Fibroblast of lung (primary cell): ENCODE measurements at regions not wholly inside any gene's neighbourhood (a gene's known extent, or its start where the extent isn't known, plus 50 kb on each side); places are given as distances from the start of the nearest gene placed in this dataset.
"Not testable (repeated sequence)": the region's sequence is repeated elsewhere in the genome, so short reads cannot be mapped to it uniquely, and the experiment has no call there.

Source experiments
- DNase-seq, 2 donors: peaks; one replicate each; pipeline versions ENCODE4 v3.0.0 to v3.0.0-alpha.2; 2010; ENCODE audit warnings: low read depth in 2 of 2
- H2AFZ ChIP-seq: 2 replicates; pipeline ENCODE4 v1.5.1; 2012; ENCODE audit warnings: low read length, control low read depth, inconsistent platforms
- H3K27ac ChIP-seq: 2 replicates; pipeline ENCODE4 v1.5.1; 2011; ENCODE audit warnings: low read length, control low read depth; ENCODE audit not compliant: insufficient read depth
- H3K27me3 ChIP-seq: 2 replicates; pipeline ENCODE4 v1.5.1; 2011; ENCODE audit warnings: mild to moderate bottlenecking, low read length; ENCODE audit not compliant: control insufficient read depth, insufficient read depth
- H3K36me3 ChIP-seq: 2 replicates; pipeline ENCODE4 v1.5.1; 2011; ENCODE audit warnings: low read length; ENCODE audit not compliant: control insufficient read depth, insufficient read depth
- H3K4me1 ChIP-seq: 2 replicates; pipeline ENCODE4 v1.5.1; 2011; ENCODE audit warnings: low read length; ENCODE audit not compliant: control insufficient read depth, insufficient read depth; ENCODE audit errors: extremely low read depth
- H3K4me2 ChIP-seq: 2 replicates; pipeline ENCODE4 v1.5.1; 2011; ENCODE audit warnings: low read length, control low read depth; ENCODE audit not compliant: insufficient read depth; ENCODE audit errors: extremely low read depth
- H3K4me3 ChIP-seq, 4 experiments: fragments of 200-600 bp in 1 of 4; sonication (generic) in 1 of 4; replicated peaks in 1 of 4; 2 replicates each; pipeline ENCODE4 v1.5.1; 2011 to 2016; ENCODE audit warnings: low read length in 4 of 4, low read depth in 3 of 4, mild to moderate bottlenecking in 3 of 4, control low read depth in 2 of 4, inconsistent platforms in 1 of 4, mixed read lengths in 1 of 4; ENCODE audit not compliant: insufficient read depth in 1 of 4; ENCODE audit errors: control extremely low read depth in 1 of 4
- H3K79me2 ChIP-seq: 2 replicates; pipeline ENCODE4 v1.5.1; 2012; ENCODE audit warnings: mild to moderate bottlenecking, low read length, inconsistent platforms; ENCODE audit not compliant: control insufficient read depth, insufficient read depth
- H3K9ac ChIP-seq: 2 replicates; pipeline ENCODE4 v1.5.1; 2011; ENCODE audit warnings: mild to moderate bottlenecking, low read length, control low read depth; ENCODE audit not compliant: insufficient read depth
- H3K9me3 ChIP-seq: 2 replicates; pipeline ENCODE4 v1.5.1; 2012; ENCODE audit warnings: low read depth, low read length; ENCODE audit not compliant: control insufficient read depth, insufficient read depth
- H4K20me1 ChIP-seq: 2 replicates; pipeline ENCODE4 v1.5.1; 2011; ENCODE audit warnings: low read length; ENCODE audit not compliant: control insufficient read depth, insufficient read depth; ENCODE audit errors: extremely low read depth
- CTCF ChIP-seq, 2 donors: IDR thresholded peaks in 1 of 2; conservative IDR thresholded peaks in 1 of 2; 1 replicate in 1 of 2; 2 replicates in 1 of 2; pipeline ENCODE4 v1.5.1; 2011 to 2012; ENCODE audit warnings: low read length in 2 of 2, control low read depth in 1 of 2, inconsistent platforms in 1 of 2, low read depth in 1 of 2, mild to moderate bottlenecking in 1 of 2
- EZH2 ChIP-seq: IDR thresholded peaks from 2 replicates; pipeline ENCODE4 v1.5.1; 2012; ENCODE audit warnings: low read length, control low read depth, mild to moderate bottlenecking; ENCODE audit errors: missing control alignments

DNA sequence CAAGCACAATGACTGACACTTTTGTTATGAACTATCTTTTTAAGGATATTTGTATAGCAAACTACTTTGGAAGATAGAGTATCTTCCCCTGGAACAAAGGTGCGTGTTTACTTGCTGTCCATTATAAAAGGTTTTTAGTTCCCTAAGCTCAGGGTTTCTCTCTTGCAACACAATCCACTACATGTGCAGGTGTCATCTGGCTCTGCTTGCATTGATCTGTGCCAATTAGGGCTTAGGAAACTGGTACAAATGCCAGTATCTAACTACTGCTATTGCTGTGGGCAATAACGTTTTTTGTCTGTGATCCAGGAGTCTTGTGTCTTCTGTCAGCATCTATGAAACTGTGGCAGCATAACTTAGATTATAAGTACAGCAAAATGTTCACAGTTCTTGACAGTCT is 68.3 kb upstream of the ABCD3 start:
- DNase-seq, result no peak
- H3K4me2 ChIP-seq, result no peak overlapping the region
- no peak overlapping the region for H3K27ac ChIP-seq
- no peak for TF ChIP-seq CTCF (conservative IDR thresholded peaks at IDR 0.05 in 1 of 2, IDR thresholded peaks at IDR 0.05 in 1 of 2; ENCODE audit: low read depth in 1 of 2, low read length in 2 of 2)
- no peak for TF ChIP-seq EZH2
- no peaks in the 10 kb centered on the region for H3K9me3 ChIP-seq
- peaks cover 7% of the 10 kb centered on the region for H3K27me3 ChIP-seq
- H3K79me2 ChIP-seq, result no peaks in the 10 kb centered on the region
- no peaks in the 10 kb centered on the region for H4K20me1 ChIP-seq
- H3K36me3 ChIP-seq, result no peaks in the 10 kb centered on the region
- no peaks in the 10 kb centered on the region for H3K4me1 ChIP-seq
- no peak overlapping the region for H3K9ac ChIP-seq
- no peak overlapping the region for H3K4me3 ChIP-seq
- H2AFZ ChIP-seq, result no peak overlapping the region

DNA sequence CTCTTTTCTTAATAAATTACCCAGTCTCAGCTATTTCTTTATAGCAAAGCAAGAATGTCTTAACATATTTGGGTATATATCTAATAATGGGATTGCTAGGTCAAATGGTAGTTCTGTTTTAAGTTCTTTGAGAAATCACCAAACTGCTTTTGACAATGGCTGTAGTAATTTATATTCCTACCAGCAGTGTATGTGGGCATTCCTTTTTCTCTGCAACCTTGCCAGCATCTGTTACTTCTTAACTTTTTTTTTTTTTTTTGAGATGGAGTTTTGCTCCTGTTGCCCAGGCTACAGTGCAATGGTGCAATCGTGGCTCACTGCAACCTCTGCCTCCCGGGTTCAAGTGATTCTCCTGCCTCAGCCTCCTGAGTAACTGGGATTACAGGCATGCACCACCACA is 69.8 kb upstream of the ABCD3 start:
- H2AFZ ChIP-seq, H3K4me2 ChIP-seq, H3K9me3 ChIP-seq, H3K36me3 ChIP-seq, H3K79me2 ChIP-seq, DNase-seq, H3K27me3 ChIP-seq, H3K9ac ChIP-seq, H4K20me1 ChIP-seq, H3K27ac ChIP-seq, H3K4me1 ChIP-seq, H3K4me3 ChIP-seq: not testable (repeated sequence)

- Histone ChIP-seq H4K20me1 (no peaks in the 10 kb centered on the region), H3K9me3 (no peaks in the 10 kb centered on the region), H3K79me2 (no peaks in the 10 kb centered on the region), H3K36me3 (no peaks in the 10 kb centered on the region), H3K4me3 (no peak overlapping the region), H3K9ac (no peak overlapping the region), H3K4me2 (no peak overlapping the region), H3K4me1 (no peaks in the 10 kb centered on the region), H3K27ac (no peak overlapping the region), H3K27me3 (peaks cover 10% of the 10 kb centered on the region), H2AFZ (no peak overlapping the region)
- no peak for DNase-seq
- TF ChIP-seq CTCF (conservative IDR thresholded peaks at IDR 0.05 in 1 of 2, IDR thresholded peaks at IDR 0.05 in 1 of 2; ENCODE audit: low read depth in 1 of 2, low read length in 2 of 2) (no peak), EZH2 (no peak)
Measured at GRCh38 chr1:94345148-94345721, 73.0 kb upstream of the ABCD3 start.
